GM19438 (cell line): ENCODE measurements at regions not wholly inside any gene's neighbourhood (a gene's known extent, or its start where the extent isn't known, plus 50 kb on each side); places are given as distances from the start of the nearest gene placed in this dataset.
"Not testable (repeated sequence)": the region's sequence is repeated elsewhere in the genome, so short reads cannot be mapped to it uniquely, and the experiment has no call there.

Experiments
- ATAC-seq: cut with Tn5 transposase; IDR thresholded peaks from one replicate; pipeline ENCODE4 v1.9.1; 2021; ENCODE audit warnings: low read depth; ENCODE audit not compliant: unreplicated experiment

- ATAC-seq: no peak
These were observed 331.3 kb upstream of the CCNG1 start for GRCh38 chr5:163106098-163106497.

- ATAC-seq: no peak
These were observed 329.0 kb upstream of the CCNG1 start for GRCh38 chr5:163108351-163108750.

GRCh38 chr5:163115011-163115410 lies 322.4 kb upstream of the CCNG1 start:
- ATAC-seq: no peak

GRCh38 chr5:163116618-163117017 lies 320.8 kb upstream of the CCNG1 start:
- ATAC-seq: not testable (repeated sequence)

- ATAC-seq: no peak
These were observed 303.3 kb upstream of the CCNG1 start for GRCh38 chr5:163134061-163134460.

- ATAC-seq: no peak
These were observed 301.5 kb upstream of the CCNG1 start for GRCh38 chr5:163135849-163136248.

GRCh38 chr5:163161512-163161911 lies 275.9 kb upstream of the CCNG1 start:
- ATAC-seq: no peak

- no peak for ATAC-seq
These were observed 274.8 kb upstream of the CCNG1 start for GRCh38 chr5:163162645-163163044.

- no peak for ATAC-seq
These were observed 273.5 kb upstream of the CCNG1 start for GRCh38 chr5:163163858-163164257.

GRCh38 chr5:163165277-163165676 lies 272.1 kb upstream of the CCNG1 start:
- no peak for ATAC-seq

- not testable (repeated sequence) for ATAC-seq
These were observed 267.2 kb upstream of the CCNG1 start for GRCh38 chr5:163170161-163170560.

- ATAC-seq: no peak
These were observed 264.7 kb upstream of the CCNG1 start for GRCh38 chr5:163172540-163173338.

- no peak for ATAC-seq
These were observed 259.4 kb upstream of the CCNG1 start for GRCh38 chr5:163177971-163178370.

GRCh38 chr5:163185315-163185714 lies 252.1 kb upstream of the CCNG1 start:
- no peak for ATAC-seq

GRCh38 chr5:163189023-163189553 lies 248.3 kb upstream of the CCNG1 start:
- no peak for ATAC-seq

GRCh38 chr5:163190283-163190682 lies 247.1 kb upstream of the CCNG1 start:
- peak; percentile 57 for ATAC-seq

- ATAC-seq: no peak
These were observed 246.6 kb upstream of the CCNG1 start for GRCh38 chr5:163190784-163191183.

GRCh38 chr5:163193886-163194285 lies 243.5 kb upstream of the CCNG1 start:
- ATAC-seq: no peak

GRCh38 chr5:163205645-163206044 lies 231.8 kb upstream of the CCNG1 start:
- ATAC-seq: no peak

GRCh38 chr5:163221581-163221980 lies 215.8 kb upstream of the CCNG1 start:
- ATAC-seq: no peak

- no peak for ATAC-seq
These were observed 214.4 kb upstream of the CCNG1 start for GRCh38 chr5:163222982-163223381.

- no peak for ATAC-seq
These were observed 192.9 kb upstream of the CCNG1 start for GRCh38 chr5:163244445-163244987.
